ENCODE measurements at regions not wholly inside any gene's neighbourhood (a gene's known extent, or its start where the extent isn't known, plus 50 kb on each side); places are given as distances from the start of the nearest gene placed in this dataset.

- Histone ChIP-seq H3K9me3 (replicated peaks in 1 of 11) (peaks cover 0 to 8% (median 0%) of the 10 kb centered on the region in 11 experiments; a peak in 1 of 22 replicates), H4K20me1 (no peaks in the 10 kb centered on the region), H3K4me3 (no peak overlapping the region), H3K27me3 (no peaks in the 10 kb centered on the region), H3K36me3 (no peaks in the 10 kb centered on the region), H3K27ac (no peak overlapping the region), H3K9ac (no peak overlapping the region), H3K4me1 (peaks cover 0 to 6% (median 0%) of the 10 kb centered on the region in 10 experiments; a peak in 2 of 20 replicates), H3K4me2 (no peak overlapping the region)
- no peak for TF ChIP-seq Cebpa-rat (IDR thresholded peaks at IDR 0.05)
Measured at GRCh38 chr3:147962408-147963164, 553.4 kb downstream of the ZIC1 start.

GRCh38 chr3:147963711-147964110 lies 554.5 kb downstream of the ZIC1 start:
- H3K9ac ChIP-seq: no peak overlapping the region
- TF ChIP-seq Cebpa-rat (IDR thresholded peaks at IDR 0.05): no peak

GRCh38 chr3:147975165-147975564 lies 566.0 kb downstream of the ZIC1 start:
- H3K4me2 ChIP-seq: no peak overlapping the region
- TF ChIP-seq Cebpa-rat (IDR thresholded peaks at IDR 0.05): no peak
- no peaks in the 10 kb centered on the region for H3K9me3 ChIP-seq (replicated peaks in 1 of 11)
- H3K4me3 ChIP-seq: no peak overlapping the region
- H3K27me3 ChIP-seq: no peaks in the 10 kb centered on the region
- no peaks in the 10 kb centered on the region for H3K4me1 ChIP-seq
- no peaks in the 10 kb centered on the region for H4K20me1 ChIP-seq
- no peak overlapping the region for H3K27ac ChIP-seq
- no peaks in the 10 kb centered on the region for H3K36me3 ChIP-seq
- no peak overlapping the region for H3K9ac ChIP-seq

More at GRCh38 chr3:147963711-147964110, 554.5 kb downstream of the ZIC1 start:
- Histone ChIP-seq H3K27ac (no peak overlapping the region), H3K27me3 (no peaks in the 10 kb centered on the region), H3K4me1 (no peaks in the 10 kb centered on the region), H3K9me3 (replicated peaks in 1 of 11) (no peaks in the 10 kb centered on the region), H3K4me2 (no peak overlapping the region), H3K4me3 (no peak overlapping the region), H4K20me1 (no peaks in the 10 kb centered on the region), H3K36me3 (no peaks in the 10 kb centered on the region)

GRCh38 chr3:147977001-147977400 lies 567.8 kb downstream of the ZIC1 start:
- Histone ChIP-seq H3K27me3 (no peaks in the 10 kb centered on the region), H3K9ac (no peak overlapping the region), H4K20me1 (no peaks in the 10 kb centered on the region), H3K4me1 (no peaks in the 10 kb centered on the region), H3K4me3 (no peak overlapping the region), H3K27ac (no peak overlapping the region), H3K36me3 (no peaks in the 10 kb centered on the region), H3K9me3 (replicated peaks in 1 of 11) (no peaks in the 10 kb centered on the region), H3K4me2 (no peak overlapping the region)
- TF ChIP-seq Cebpa-rat (IDR thresholded peaks at IDR 0.05): no peak

- H3K36me3 ChIP-seq: no peaks in the 10 kb centered on the region
- H3K4me3 ChIP-seq: no peak overlapping the region
- H3K27ac ChIP-seq: no peak overlapping the region
- H3K9me3 ChIP-seq (replicated peaks in 1 of 11): peaks cover 0 to 6% (median 0%) of the 10 kb centered on the region in 11 experiments; a peak in 5 of 22 replicates
- no peak overlapping the region for H3K9ac ChIP-seq
- H3K4me2 ChIP-seq: no peak overlapping the region
- TF ChIP-seq Cebpa-rat (IDR thresholded peaks at IDR 0.05): no peak
- H3K27me3 ChIP-seq: no peaks in the 10 kb centered on the region
- no peaks in the 10 kb centered on the region for H3K4me1 ChIP-seq
- H4K20me1 ChIP-seq: no peaks in the 10 kb centered on the region
Measured at GRCh38 chr3:147987549-147987948, 578.4 kb downstream of the ZIC1 start.

- Histone ChIP-seq H3K4me3 (no peak overlapping the region), H3K27ac (no peak overlapping the region), H4K20me1 (no peaks in the 10 kb centered on the region), H3K4me1 (no peaks in the 10 kb centered on the region), H3K9me3 (replicated peaks in 1 of 11) (peaks cover 0 to 6% (median 0%) of the 10 kb centered on the region in 11 experiments; a peak in 5 of 22 replicates), H3K27me3 (no peaks in the 10 kb centered on the region), H3K9ac (no peak overlapping the region), H3K36me3 (no peaks in the 10 kb centered on the region), H3K4me2 (no peak overlapping the region)
- no peak for TF ChIP-seq Cebpa-rat (IDR thresholded peaks at IDR 0.05)
Measured at GRCh38 chr3:147989344-147989743, 580.2 kb downstream of the ZIC1 start.

- H3K9me3 ChIP-seq (replicated peaks in 1 of 11): no peaks in the 10 kb centered on the region
- H3K4me1 ChIP-seq: peaks cover 0 to 4% (median 0%) of the 10 kb centered on the region in 10 experiments; a peak in 1 of 20 replicates
- H3K9ac ChIP-seq: no peak overlapping the region
- no peaks in the 10 kb centered on the region for H4K20me1 ChIP-seq
- H3K36me3 ChIP-seq: no peaks in the 10 kb centered on the region
- H3K27ac ChIP-seq: no peak overlapping the region
- H3K27me3 ChIP-seq: no peaks in the 10 kb centered on the region
- no peak for TF ChIP-seq Cebpa-rat (IDR thresholded peaks at IDR 0.05)
- no peak overlapping the region for H3K4me3 ChIP-seq
- no peak overlapping the region for H3K4me2 ChIP-seq
Measured at GRCh38 chr3:148002705-148003205, 593.6 kb downstream of the ZIC1 start.

- H3K9ac ChIP-seq: no peak overlapping the region
- peaks cover 0 to 4% (median 0%) of the 10 kb centered on the region in 10 experiments; a peak in 1 of 20 replicates for H3K4me1 ChIP-seq
- no peaks in the 10 kb centered on the region for H3K9me3 ChIP-seq (replicated peaks in 1 of 11)
- no peaks in the 10 kb centered on the region for H4K20me1 ChIP-seq
- H3K27me3 ChIP-seq: no peaks in the 10 kb centered on the region
- H3K27ac ChIP-seq: no peak overlapping the region
- H3K36me3 ChIP-seq: no peaks in the 10 kb centered on the region
- no peak overlapping the region for H3K4me3 ChIP-seq
- H3K4me2 ChIP-seq: no peak overlapping the region
- TF ChIP-seq Cebpa-rat (IDR thresholded peaks at IDR 0.05): no peak
Measured at GRCh38 chr3:148004331-148004730, 595.2 kb downstream of the ZIC1 start.

GRCh38 chr3:148005456-148005855 lies 596.3 kb downstream of the ZIC1 start:
- H3K4me1 ChIP-seq: peaks cover 0 to 4% (median 0%) of the 10 kb centered on the region in 10 experiments; a peak in 1 of 20 replicates
- TF ChIP-seq Cebpa-rat (IDR thresholded peaks at IDR 0.05): no peak
- H4K20me1 ChIP-seq: no peaks in the 10 kb centered on the region
- no peak overlapping the region for H3K4me3 ChIP-seq
- H3K9me3 ChIP-seq (replicated peaks in 1 of 11): no peaks in the 10 kb centered on the region
- no peak overlapping the region for H3K27ac ChIP-seq
- no peaks in the 10 kb centered on the region for H3K27me3 ChIP-seq
- no peaks in the 10 kb centered on the region for H3K36me3 ChIP-seq
- no peak overlapping the region for H3K4me2 ChIP-seq
- no peak overlapping the region for H3K9ac ChIP-seq

- H3K27ac ChIP-seq: no peak overlapping the region; a peak in 1 of 22 replicates
- no peak overlapping the region for H3K4me2 ChIP-seq
- no peak overlapping the region for H3K9ac ChIP-seq
- no peak overlapping the region for H3K4me3 ChIP-seq
- H3K4me1 ChIP-seq: peaks cover 0 to 4% (median 0%) of the 10 kb centered on the region in 10 experiments; a peak in 1 of 20 replicates
- no peaks in the 10 kb centered on the region for H3K27me3 ChIP-seq
- H4K20me1 ChIP-seq: no peaks in the 10 kb centered on the region
- H3K36me3 ChIP-seq: no peaks in the 10 kb centered on the region
- H3K9me3 ChIP-seq (replicated peaks in 1 of 11): no peaks in the 10 kb centered on the region
- TF ChIP-seq Cebpa-rat (IDR thresholded peaks at IDR 0.05): no peak
Measured at GRCh38 chr3:148006508-148006907, 597.3 kb downstream of the ZIC1 start.
